ENCODE measurements at regions not wholly inside any gene's neighbourhood (a gene's known extent, or its start where the extent isn't known, plus 50 kb on each side); places are given as distances from the start of the nearest gene placed in this dataset.

DNA sequence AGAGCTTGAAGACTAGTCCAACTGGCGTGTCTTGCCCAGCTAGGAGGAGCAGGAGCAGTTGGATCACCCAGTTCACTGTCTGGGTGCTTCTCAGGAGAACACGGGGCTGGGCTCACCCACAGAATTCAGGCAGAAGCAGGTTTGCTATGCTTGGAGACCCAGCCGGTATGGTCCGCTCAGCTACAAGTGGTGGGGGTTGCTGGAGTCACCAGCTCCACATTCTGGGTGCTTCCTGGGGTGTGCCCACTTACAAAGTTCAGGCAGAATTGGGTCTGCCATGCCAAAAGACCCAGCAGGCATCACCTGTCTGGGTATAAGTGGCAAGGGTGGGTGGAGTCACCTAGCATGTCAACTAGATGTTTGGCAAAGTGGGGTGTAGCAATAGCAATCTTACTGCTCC is 1061.8 kb downstream of the PCDH19 start:
- CTCF ChIA-PET: no interaction called here
- TF ChIP-seq, protein P1, sequence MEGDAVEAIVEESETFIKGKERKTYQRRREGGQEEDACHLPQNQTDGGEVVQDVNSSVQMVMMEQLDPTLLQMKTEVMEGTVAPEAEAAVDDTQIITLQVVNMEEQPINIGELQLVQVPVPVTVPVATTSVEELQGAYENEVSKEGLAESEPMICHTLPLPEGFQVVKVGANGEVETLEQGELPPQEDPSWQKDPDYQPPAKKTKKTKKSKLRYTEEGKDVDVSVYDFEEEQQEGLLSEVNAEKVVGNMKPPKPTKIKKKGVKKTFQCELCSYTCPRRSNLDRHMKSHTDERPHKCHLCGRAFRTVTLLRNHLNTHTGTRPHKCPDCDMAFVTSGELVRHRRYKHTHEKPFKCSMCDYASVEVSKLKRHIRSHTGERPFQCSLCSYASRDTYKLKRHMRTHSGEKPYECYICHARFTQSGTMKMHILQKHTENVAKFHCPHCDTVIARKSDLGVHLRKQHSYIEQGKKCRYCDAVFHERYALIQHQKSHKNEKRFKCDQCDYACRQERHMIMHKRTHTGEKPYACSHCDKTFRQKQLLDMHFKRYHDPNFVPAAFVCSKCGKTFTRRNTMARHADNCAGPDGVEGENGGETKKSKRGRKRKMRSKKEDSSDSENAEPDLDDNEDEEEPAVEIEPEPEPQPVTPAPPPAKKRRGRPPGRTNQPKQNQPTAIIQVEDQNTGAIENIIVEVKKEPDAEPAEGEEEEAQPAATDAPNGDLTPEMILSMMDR (IDR thresholded peaks at IDR 0.05; ENCODE audit: insufficient read depth, low read depth, low read length): no peak
- H3K4me3 ChIP-seq (ENCODE audit: low read depth, low read length): no peak overlapping the region
- DNase-seq (ENCODE audit: low read depth): no peak
- no peaks in the 10 kb centered on the region for H3K27me3 ChIP-seq (ENCODE audit: control insufficient read depth, insufficient read depth, low read length)
- no peaks in the 10 kb centered on the region for H3K36me3 ChIP-seq (ENCODE audit: control insufficient read depth, insufficient read depth, low read length)
- POLR2A ChIA-PET: no interaction called here

DNA sequence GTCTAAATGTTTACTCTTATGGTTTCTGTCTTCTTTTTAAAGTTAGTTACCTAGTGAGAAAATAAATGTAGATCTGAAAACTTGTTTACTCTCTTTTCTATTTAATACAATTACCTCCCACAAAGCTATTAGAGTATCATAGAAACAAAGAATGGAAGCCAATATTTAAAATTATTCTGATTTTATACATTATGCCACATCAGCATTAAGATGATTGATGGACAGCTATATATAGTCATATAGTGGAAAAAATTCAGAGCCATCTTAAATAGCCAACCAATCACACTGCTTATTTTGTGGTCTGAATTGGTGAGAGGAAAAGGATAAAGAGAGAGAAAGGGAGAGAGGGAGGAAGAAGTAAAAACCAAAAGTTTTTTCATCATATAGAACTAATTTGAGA is 1101.8 kb downstream of the PCDH19 start:
- no peaks in the 10 kb centered on the region for H3K27me3 ChIP-seq (ENCODE audit: control insufficient read depth, insufficient read depth, low read length)
- ChIA-PET POLR2A (no interaction called here), CTCF (no interaction called here)
- TF ChIP-seq, protein P1 (IDR thresholded peaks at IDR 0.05; ENCODE audit: insufficient read depth, low read depth, low read length): no peak
- H3K36me3 ChIP-seq (ENCODE audit: control insufficient read depth, insufficient read depth, low read length): no peaks in the 10 kb centered on the region
- H3K4me3 ChIP-seq (ENCODE audit: low read depth, low read length): no peak overlapping the region
- no peak for DNase-seq (ENCODE audit: low read depth)

DNA sequence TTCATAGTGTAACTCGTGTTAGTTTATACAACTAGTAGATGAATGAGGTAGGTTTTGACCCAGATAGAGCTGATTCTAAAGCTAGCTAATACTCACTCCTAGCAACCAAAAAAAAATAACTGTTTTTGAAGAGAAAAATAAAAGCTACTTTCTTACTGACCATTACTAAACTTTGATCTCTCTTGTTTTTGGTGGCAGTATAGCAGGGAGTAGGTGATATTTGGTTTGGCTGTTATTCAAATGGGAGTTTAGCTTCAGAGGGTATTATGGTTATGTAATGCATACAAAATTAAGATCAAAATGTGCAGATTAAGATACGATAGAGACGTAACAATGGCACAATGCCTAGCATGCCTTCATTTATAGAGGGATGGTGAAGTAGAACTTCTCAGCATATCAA is 1104.5 kb downstream of the PCDH19 start:
- no peak for DNase-seq (ENCODE audit: low read depth)
- H3K27me3 ChIP-seq (ENCODE audit: control insufficient read depth, insufficient read depth, low read length): no peaks in the 10 kb centered on the region
- H3K4me3 ChIP-seq (ENCODE audit: low read depth, low read length): no peak overlapping the region
- H3K36me3 ChIP-seq (ENCODE audit: control insufficient read depth, insufficient read depth, low read length): no peaks in the 10 kb centered on the region
- CTCF ChIA-PET: no interaction called here
- TF ChIP-seq, protein P1 (IDR thresholded peaks at IDR 0.05; ENCODE audit: insufficient read depth, low read depth, low read length): no peak
- POLR2A ChIA-PET: no interaction called here

DNA sequence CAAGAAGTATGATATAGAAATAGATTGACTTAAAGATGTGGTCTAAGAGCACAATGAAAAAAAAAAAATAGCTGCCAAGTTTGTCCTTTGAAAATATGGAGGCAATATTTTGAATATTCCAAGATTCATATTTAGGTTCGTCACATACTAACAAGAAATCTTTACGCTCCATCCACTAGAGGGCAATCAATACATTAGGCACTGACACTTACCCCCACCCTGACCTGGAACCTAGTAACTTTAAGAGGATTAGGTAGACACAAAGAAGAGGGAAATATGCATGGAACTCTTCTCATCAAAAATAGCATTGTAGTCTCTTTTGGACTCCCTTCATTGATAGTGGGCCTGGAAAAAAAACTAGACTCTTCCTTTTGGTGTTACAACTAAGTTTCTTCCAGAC is 1108.1 kb downstream of the PCDH19 start:
- ChIA-PET POLR2A (no interaction called here), CTCF (no interaction called here)
- TF ChIP-seq, protein P1 (IDR thresholded peaks at IDR 0.05; ENCODE audit: insufficient read depth, low read depth, low read length): no peak
- Histone ChIP-seq H3K36me3 (ENCODE audit: control insufficient read depth, insufficient read depth, low read length) (no peaks in the 10 kb centered on the region), H3K4me3 (ENCODE audit: low read depth, low read length) (no peak overlapping the region), H3K27me3 (ENCODE audit: control insufficient read depth, insufficient read depth, low read length) (no peaks in the 10 kb centered on the region)
- no peak for DNase-seq (ENCODE audit: low read depth)

DNA sequence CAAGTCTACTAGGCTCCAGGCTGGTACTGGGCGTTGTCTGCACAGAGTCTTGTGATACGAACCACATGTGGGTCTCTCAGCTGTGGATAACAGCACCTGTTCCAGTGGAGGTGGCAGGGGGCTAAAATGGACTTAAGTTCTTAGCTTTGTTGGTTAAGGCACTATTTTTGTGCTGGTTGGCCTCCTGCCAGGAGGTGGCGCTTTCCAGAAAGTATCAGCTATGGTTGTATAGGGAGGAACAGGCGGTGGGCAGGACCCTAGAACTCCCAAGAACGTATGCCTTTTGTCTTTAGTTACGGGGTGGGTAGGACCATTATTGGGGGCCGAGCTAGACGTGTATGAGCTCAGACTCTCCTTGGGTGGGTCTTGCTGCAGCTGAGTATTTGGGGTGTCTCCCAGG is 1138.4 kb downstream of the PCDH19 start:
- H3K27me3 ChIP-seq (ENCODE audit: control insufficient read depth, insufficient read depth, low read length): no peaks in the 10 kb centered on the region
- ChIA-PET CTCF (no interaction called here), POLR2A (no interaction called here)
- no peak for DNase-seq (ENCODE audit: low read depth)
- H3K4me3 ChIP-seq (ENCODE audit: low read depth, low read length): no peak overlapping the region
- H3K36me3 ChIP-seq (ENCODE audit: control insufficient read depth, insufficient read depth, low read length): no peaks in the 10 kb centered on the region
- TF ChIP-seq, protein P1 (IDR thresholded peaks at IDR 0.05; ENCODE audit: insufficient read depth, low read depth, low read length): no peak

Measured in BJ (cell line).